Activated CD4-positive, alpha-beta T cell treated with anti-CD3 and anti-CD28 coated beads, Interleukin-2, amount 10 ng/mL, durations not matched to agents 24 days and 14 days (primary cell): ENCODE measurements at regions not wholly inside any gene's neighbourhood (a gene's known extent, or its start where the extent isn't known, plus 50 kb on each side); places are given as distances from the start of the nearest gene placed in this dataset.
"Not testable (repeated sequence)": the region's sequence is repeated elsewhere in the genome, so short reads cannot be mapped to it uniquely, and the experiment has no call there.

Source experiments
- DNase-seq: peaks from one replicate; pipeline ENCODE4 v3.0.0; 2022
- H3K27ac Mint-ChIP-seq: one replicate; pipeline ENCODE4 v1.8.0; 2022; ENCODE audit warnings: mild to moderate bottlenecking, mixed read lengths
- H3K27me3 Mint-ChIP-seq: one replicate; pipeline ENCODE4 v1.8.0; 2022; ENCODE audit warnings: mixed read lengths
- H3K36me3 Mint-ChIP-seq: one replicate; pipeline ENCODE4 v1.8.0; 2022; ENCODE audit warnings: low read depth, mild to moderate bottlenecking, mixed read lengths
- H3K4me1 Mint-ChIP-seq: one replicate; pipeline ENCODE4 v1.8.0; 2021; ENCODE audit warnings: mixed read lengths
- H3K4me3 Mint-ChIP-seq: one replicate; pipeline ENCODE4 v1.8.0; 2022; ENCODE audit warnings: mild to moderate bottlenecking, moderate library complexity, mixed read lengths
- H3K9me3 Mint-ChIP-seq: one replicate; pipeline ENCODE4 v1.8.0; 2021; ENCODE audit warnings: mixed read lengths
- intact Hi-C: fragments of 100-400 bp; cut with micrococcal nuclease; formaldehyde crosslinking; loops from one replicate; pipeline ENCODE4 v1.15.1; 2023

DNA sequence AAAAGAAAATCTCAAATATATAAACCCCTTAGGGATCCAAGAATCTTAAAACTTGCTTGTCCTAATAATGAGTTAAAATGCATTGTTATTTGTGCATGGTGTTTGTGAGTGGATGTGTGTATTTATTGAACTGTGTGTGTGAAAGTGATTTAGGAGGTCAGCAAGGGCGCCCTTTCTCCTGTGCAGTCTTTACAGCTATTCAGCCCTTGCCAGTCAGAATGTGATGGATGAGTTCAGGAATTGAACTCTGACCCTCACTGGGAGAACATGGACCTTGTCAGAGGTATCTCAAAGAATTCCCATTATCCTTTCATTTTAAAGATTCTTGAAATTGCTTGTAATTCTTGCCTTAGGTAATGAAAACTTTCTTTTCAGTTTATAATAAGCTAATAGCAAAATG is 493.0 kb upstream of the ADGRL4 start:
- no peak for DNase-seq
- H3K4me1 Mint-ChIP-seq, result no peaks in the 10 kb centered on the region

GRCh38 chr1:79497193-79497773 is 490.8 kb upstream of the ADGRL4 start:
- DNase-seq, result peak; percentile 56
- no peaks in the 10 kb centered on the region for H3K9me3 Mint-ChIP-seq
- intact Hi-C loops, result no loop called here
- H3K36me3 Mint-ChIP-seq, result no peaks in the 10 kb centered on the region
- H3K27ac Mint-ChIP-seq, result no peak overlapping the region
- H3K27me3 Mint-ChIP-seq, result no peaks in the 10 kb centered on the region
- H3K4me3 Mint-ChIP-seq, result no peak overlapping the region
- no peaks in the 10 kb centered on the region for H3K4me1 Mint-ChIP-seq

More for the DNA sequence above, 493.0 kb upstream of the ADGRL4 start:
- H3K27ac Mint-ChIP-seq, result no peak overlapping the region
- H3K27me3 Mint-ChIP-seq, result no peaks in the 10 kb centered on the region
- H3K4me3 Mint-ChIP-seq, result no peak overlapping the region
- no peaks in the 10 kb centered on the region for H3K9me3 Mint-ChIP-seq
- H3K36me3 Mint-ChIP-seq, result no peaks in the 10 kb centered on the region
- intact Hi-C loops, result no loop called here

DNA sequence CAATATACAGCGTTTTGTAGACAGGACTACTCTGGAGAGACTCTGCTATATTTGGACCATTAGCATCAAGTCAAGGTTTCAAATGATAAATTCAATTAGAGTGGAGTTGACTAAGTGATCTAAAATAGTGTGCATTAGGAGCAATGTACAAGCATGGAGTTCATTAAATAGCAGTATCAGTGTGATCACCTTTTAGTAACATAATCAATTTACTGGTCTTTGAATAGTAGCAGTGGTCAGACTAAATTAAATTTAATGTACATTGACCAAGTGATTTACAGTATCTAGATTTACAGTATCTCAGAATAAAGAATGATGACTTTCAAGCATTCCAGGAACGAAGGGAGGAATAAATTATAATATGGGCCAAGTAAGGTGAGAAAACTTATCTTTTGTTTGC is 489.6 kb upstream of the ADGRL4 start:
- DNase-seq, result no peak
- intact Hi-C loops, result no loop called here
- no peaks in the 10 kb centered on the region for H3K27me3 Mint-ChIP-seq
- no peaks in the 10 kb centered on the region for H3K9me3 Mint-ChIP-seq
- no peak overlapping the region for H3K4me3 Mint-ChIP-seq
- no peaks in the 10 kb centered on the region for H3K4me1 Mint-ChIP-seq
- no peak overlapping the region for H3K27ac Mint-ChIP-seq
- no peaks in the 10 kb centered on the region for H3K36me3 Mint-ChIP-seq

DNA sequence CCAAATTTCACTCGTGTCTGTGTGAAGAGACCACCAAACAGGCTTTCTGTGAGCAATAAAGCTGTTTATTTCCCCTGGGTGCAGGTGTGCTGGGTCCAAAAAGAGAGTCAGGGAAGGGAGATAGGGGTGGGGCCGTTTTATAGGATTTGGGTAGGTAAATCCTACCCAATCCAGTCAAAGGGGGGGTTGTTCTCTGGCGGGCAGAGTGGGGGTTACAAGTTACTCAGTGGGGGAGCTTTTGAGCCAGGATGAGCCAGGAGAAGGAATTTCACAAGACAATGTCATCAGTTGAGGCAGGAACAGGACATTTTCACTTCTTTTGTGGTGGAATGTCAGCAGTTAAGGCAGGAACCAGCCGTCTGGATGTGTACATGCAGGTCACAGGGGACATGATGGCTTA is 487.2 kb upstream of the ADGRL4 start:
- H3K4me1 Mint-ChIP-seq, H3K36me3 Mint-ChIP-seq, H3K9me3 Mint-ChIP-seq, intact Hi-C loops, H3K4me3 Mint-ChIP-seq, DNase-seq, H3K27me3 Mint-ChIP-seq, H3K27ac Mint-ChIP-seq: not testable (repeated sequence)

DNA sequence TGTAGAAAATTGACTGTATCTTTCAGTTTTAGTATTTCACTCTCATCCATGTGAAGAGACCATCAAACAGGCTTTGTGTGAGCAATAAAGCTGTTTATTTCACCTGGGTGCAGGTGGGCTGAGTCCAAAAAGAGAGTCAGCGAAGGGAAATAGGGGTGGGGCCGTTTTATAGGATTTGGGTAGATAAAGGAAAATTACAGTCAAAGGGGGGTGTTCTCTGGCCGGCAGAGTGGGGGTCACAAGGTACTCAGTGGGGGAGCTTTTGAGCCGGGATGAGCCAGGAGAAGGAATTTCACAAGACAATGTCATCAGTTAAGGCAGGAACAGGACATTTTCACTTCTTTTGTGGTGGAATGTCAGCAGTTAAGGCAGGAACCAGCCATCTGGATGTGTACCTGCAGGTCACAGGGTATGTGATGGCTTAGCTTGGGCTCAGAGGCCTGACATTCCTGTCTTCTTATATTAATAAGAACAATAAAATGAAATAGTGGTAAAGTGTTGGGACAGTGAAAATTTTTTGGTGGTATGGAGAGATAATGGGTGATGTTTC is 482.1 kb upstream of the ADGRL4 start:
- H3K9me3 Mint-ChIP-seq, H3K4me1 Mint-ChIP-seq, H3K27ac Mint-ChIP-seq, intact Hi-C loops, H3K36me3 Mint-ChIP-seq, DNase-seq, H3K4me3 Mint-ChIP-seq, H3K27me3 Mint-ChIP-seq: not testable (repeated sequence)

DNA sequence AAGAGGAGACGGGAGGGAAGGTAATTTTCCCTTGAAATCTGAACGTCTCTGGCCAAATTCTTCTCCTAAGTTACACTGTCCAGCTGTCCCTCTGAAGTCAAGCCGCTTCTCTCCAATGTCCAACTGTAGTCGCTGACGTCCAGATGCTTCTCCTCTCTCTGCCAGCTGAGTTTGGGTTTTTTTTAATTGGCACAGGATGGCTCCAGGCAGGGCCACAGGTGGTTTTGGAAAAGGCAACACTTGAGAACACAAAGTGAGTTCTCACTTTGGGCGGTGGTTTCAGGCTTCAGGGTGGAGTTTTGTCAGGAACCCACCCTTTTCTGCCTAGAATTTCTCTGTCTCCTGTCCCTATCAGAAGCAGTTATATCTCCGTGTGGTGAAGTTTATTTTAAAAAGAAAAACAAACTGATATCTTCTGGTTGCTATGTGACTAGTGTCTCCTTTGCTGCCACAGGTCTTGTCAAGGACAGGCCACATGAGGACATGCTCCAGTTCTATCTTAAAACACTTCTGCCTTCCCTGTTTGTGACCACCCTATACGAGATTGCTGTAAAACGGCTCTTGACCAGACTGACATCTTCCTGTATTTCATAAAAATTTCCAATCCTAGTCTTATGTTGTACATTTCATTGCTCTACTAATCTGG is 472.3 kb upstream of the ADGRL4 start:
- no peaks in the 10 kb centered on the region for H3K27me3 Mint-ChIP-seq
- H3K27ac Mint-ChIP-seq, result no peak overlapping the region
- no peaks in the 10 kb centered on the region for H3K9me3 Mint-ChIP-seq
- intact Hi-C loops, result no loop called here
- no peak overlapping the region for H3K4me3 Mint-ChIP-seq
- no peak for DNase-seq
- H3K36me3 Mint-ChIP-seq, result no peaks in the 10 kb centered on the region
- H3K4me1 Mint-ChIP-seq, result no peaks in the 10 kb centered on the region

DNA sequence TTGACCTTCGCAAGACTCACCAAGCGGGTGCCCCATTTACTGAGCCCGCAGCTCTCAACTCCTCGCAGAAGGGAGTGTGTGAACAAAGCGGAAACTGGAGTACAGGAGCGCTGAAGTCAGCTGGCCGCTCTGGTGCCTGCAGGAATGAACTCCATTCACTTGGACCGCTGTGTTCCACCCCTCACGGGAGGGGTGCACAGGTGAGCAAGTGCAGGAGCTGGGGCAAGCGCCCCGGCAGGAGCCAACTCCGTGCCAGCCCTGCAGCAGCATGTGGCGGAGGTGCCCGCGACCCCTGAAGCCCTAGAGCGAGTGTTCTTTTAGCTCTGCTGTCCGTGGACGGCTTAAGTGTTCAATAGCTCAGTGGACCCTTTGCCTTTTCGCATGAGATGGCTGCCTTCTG is 471.6 kb upstream of the ADGRL4 start:
- Mint-ChIP-seq H3K36me3 (no peaks in the 10 kb centered on the region), H3K27me3 (no peaks in the 10 kb centered on the region), H3K4me1 (no peaks in the 10 kb centered on the region), H3K27ac (no peak overlapping the region), H3K4me3 (no peak overlapping the region), H3K9me3 (no peaks in the 10 kb centered on the region)
- DNase-seq, result no peak
- intact Hi-C loops, result no loop called here

DNA sequence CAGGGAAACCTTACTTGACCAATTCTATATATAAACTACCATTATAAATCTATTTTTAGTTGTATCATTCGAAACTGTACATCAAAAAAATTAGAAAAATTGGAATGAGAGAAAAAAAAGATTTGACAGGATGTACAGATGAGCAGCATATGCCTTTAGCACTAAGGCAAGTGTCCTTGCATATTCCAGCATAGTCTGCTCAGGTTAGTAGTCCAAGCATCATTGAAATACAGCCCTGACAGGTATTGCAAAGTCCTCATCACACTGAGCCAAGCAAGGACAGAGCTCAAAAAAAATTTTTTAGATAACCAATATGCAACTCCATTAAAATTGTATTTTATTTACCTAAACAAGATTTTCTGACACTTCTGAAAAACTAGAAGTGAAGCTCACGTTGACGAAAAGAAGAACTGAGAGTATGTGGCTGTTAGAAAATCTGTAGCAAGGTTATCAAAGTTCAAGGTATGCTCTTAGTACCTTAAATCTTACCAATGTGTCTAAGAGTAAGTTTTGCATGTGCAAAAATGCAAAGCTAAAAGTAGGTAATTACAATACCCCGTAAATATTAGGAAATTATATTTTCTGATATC is 465.6 kb upstream of the ADGRL4 start:
- Mint-ChIP-seq H3K27me3 (no peaks in the 10 kb centered on the region), H3K9me3 (no peaks in the 10 kb centered on the region), H3K4me1 (no peaks in the 10 kb centered on the region), H3K36me3 (no peaks in the 10 kb centered on the region), H3K27ac (no peak overlapping the region), H3K4me3 (no peak overlapping the region)
- DNase-seq, result no peak
- intact Hi-C loops, result no loop called here

- Mint-ChIP-seq H3K27me3 (no peaks in the 10 kb centered on the region), H3K36me3 (no peaks in the 10 kb centered on the region), H3K27ac (no peak overlapping the region), H3K9me3 (no peaks in the 10 kb centered on the region), H3K4me3 (no peak overlapping the region), H3K4me1 (no peaks in the 10 kb centered on the region)
- intact Hi-C loops, result no loop called here
- no peak for DNase-seq
Observed at GRCh38 chr1:79469139-79469538, 462.6 kb upstream of the ADGRL4 start.

DNA sequence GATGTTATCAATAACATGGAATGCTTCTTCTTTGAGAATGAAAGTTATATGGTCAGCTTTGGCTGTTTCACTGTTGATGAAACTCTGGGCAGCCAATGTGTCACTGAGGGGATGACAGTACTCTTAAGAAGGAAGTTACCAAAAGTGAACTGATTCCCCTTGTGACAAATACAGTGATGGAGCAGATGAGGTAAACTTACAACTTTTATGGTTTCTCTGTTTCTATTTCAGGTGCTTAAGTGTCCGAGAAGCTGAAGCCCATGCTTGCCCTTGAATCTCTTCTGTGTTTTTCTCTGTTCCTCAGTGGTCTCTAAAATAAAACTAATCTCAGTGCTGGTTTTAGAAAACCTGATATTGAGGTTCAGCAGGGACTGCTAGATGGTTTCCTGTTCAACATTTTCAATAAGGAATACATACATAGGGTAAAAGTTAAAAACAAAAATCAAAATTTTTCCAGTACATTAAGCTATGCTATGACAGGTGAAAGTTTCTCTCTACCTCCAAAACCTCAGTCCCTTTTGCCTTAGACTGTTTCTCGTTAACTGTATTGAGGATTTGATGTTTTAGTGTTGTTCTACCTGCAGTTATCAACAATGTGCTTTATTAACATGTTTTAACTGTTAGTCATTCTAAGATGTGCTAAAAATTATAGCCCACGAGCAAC is 454.4 kb upstream of the ADGRL4 start:
- DNase-seq, result no peak
- intact Hi-C loops, result no loop called here
- Mint-ChIP-seq H3K4me1 (no peaks in the 10 kb centered on the region), H3K4me3 (no peak overlapping the region), H3K27ac (no peak overlapping the region), H3K9me3 (no peaks in the 10 kb centered on the region), H3K36me3 (no peaks in the 10 kb centered on the region), H3K27me3 (no peaks in the 10 kb centered on the region)

- DNase-seq, result no peak
- Mint-ChIP-seq H3K4me3 (no peak overlapping the region), H3K36me3 (no peaks in the 10 kb centered on the region), H3K27me3 (no peaks in the 10 kb centered on the region), H3K27ac (no peak overlapping the region), H3K9me3 (no peaks in the 10 kb centered on the region), H3K4me1 (no peaks in the 10 kb centered on the region)
- intact Hi-C loops, result no loop called here
Observed at GRCh38 chr1:79457562-79458224, 451.2 kb upstream of the ADGRL4 start.

DNA sequence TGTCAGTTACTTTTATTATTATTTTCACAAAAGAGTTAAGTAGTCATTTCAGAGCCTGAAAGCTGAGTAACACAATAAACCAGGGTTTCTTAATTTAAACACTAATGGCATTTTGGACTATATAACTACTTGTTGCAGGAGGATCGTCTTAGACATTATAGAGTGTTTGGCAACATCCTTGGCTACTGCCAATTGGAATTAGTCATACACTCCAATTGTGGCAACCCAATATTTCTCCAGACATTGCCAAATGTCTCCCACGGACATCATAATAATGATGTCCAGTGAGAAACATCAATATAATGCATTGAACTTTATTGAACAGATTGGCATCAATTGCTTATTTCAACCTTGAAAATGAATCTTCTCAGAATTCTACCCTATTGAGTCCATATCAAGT is 441.9 kb upstream of the ADGRL4 start:
- no peak overlapping the region for H3K4me3 Mint-ChIP-seq
- H3K4me1 Mint-ChIP-seq, result no peaks in the 10 kb centered on the region
- H3K27ac Mint-ChIP-seq, result no peak overlapping the region
- no peaks in the 10 kb centered on the region for H3K9me3 Mint-ChIP-seq
- no peaks in the 10 kb centered on the region for H3K36me3 Mint-ChIP-seq
- no peaks in the 10 kb centered on the region for H3K27me3 Mint-ChIP-seq
- no peak for DNase-seq
- intact Hi-C loops, result no loop called here

- Mint-ChIP-seq H3K27ac (no peak overlapping the region), H3K4me3 (no peak overlapping the region), H3K36me3 (no peaks in the 10 kb centered on the region), H3K4me1 (no peaks in the 10 kb centered on the region), H3K27me3 (no peaks in the 10 kb centered on the region), H3K9me3 (no peaks in the 10 kb centered on the region)
- intact Hi-C loops, result no loop called here
- DNase-seq, result no peak
Observed at GRCh38 chr1:79441238-79441637, 434.7 kb upstream of the ADGRL4 start.

- H3K4me1 Mint-ChIP-seq, result no peaks in the 10 kb centered on the region
- H3K4me3 Mint-ChIP-seq, result no peak overlapping the region
- intact Hi-C loops, result no loop called here
- no peaks in the 10 kb centered on the region for H3K27me3 Mint-ChIP-seq
- H3K9me3 Mint-ChIP-seq, result no peaks in the 10 kb centered on the region
- no peak overlapping the region for H3K27ac Mint-ChIP-seq
- DNase-seq, result no peak
- H3K36me3 Mint-ChIP-seq, result no peaks in the 10 kb centered on the region
Observed at GRCh38 chr1:79437540-79437939, 431.0 kb upstream of the ADGRL4 start.
